Fibroblast of upper back skin (primary cell): ENCODE measurements at regions not wholly inside any gene's neighbourhood (a gene's known extent, or its start where the extent isn't known, plus 50 kb on each side); places are given as distances from the start of the nearest gene placed in this dataset.

Experiments
- DNase-seq: peaks from one replicate; pipeline ENCODE4 v3.0.0-alpha.2; 2013

DNA sequence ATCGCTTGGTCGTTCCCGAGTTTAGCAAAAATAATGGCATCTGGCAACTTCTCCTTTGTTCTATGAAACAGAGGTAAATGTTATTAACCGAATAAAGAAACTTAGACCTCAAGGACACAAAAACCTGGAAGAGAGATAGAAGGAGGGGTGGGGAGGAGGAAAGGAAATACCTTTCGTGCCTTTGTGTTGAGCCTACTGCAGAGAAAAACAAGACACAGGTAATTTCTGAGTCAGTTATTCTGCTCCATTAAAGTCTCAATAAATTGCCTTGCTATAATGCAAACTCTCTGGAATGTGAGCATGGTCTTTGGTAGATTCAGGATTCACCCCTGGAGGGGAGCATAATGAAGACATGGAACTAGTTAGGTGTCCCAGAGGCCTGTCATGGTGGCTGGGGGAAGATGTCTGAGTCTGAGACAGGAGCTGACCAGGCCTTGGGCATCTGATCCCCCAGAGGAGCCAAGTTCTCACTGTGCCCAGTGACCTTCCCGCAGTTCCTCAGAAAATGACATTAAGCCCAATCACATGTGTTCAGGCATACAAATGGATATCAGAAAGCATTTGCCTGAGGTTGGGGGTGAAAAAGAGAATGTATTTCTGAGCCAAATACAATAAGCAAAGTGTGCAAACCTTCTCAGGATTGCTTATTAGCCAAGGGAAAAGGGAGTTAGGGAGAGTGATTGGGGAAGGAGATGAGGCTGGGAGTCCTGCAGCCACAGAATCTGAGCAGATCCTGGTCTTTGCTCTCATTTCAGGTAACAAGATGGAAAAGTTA, 72.6 kb upstream of the CADM1 start:
- no peak for DNase-seq

DNA sequence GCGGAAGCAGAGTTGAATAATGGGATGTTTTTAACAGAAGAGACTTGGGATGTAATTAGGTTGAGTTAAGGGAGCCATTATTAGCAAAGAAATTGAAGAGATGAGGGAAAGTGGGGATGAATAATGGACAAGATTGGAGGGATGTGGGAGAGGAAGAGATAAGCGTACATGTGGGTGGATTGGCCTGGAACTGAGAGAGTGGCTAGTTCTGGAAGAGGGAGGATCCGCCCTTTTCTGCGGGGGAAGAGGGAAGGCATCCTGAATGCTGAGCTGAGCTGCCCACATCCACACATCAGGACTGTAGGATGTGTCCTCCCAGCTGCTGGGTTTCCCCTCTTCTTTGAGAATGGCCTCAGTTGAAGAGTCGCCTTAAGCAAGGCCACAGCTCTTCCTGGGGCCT, 68.3 kb upstream of the CADM1 start:
- DNase-seq = no peak

DNA sequence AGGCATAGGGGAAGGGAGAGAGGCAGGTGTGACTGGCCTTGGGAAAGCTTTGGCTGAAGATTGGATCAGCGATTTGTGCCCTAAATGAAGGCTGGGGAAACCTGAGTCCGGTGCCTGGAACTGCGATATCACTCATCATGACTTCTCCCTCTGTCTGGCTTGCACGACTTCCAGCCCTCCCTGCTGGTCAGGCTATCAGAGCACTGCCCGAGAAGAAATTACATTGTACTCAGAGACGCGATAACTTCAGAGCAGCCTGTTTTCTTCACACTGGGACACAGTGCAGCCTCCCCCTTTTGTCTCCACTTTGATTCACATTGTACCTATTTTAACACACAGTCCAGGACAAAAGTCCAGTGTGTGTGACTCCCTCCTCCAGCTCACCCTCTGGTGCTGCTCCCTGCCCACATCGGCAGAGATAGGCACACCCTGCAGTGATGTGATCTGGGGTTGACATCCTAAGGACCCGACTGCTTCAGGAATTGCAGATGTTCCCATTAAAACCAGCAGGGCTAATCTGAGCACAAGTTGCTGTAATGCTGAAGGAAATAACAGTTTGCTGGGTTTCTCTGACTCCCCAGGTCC, 62.1 kb upstream of the CADM1 start:
- DNase-seq = no peak

DNA sequence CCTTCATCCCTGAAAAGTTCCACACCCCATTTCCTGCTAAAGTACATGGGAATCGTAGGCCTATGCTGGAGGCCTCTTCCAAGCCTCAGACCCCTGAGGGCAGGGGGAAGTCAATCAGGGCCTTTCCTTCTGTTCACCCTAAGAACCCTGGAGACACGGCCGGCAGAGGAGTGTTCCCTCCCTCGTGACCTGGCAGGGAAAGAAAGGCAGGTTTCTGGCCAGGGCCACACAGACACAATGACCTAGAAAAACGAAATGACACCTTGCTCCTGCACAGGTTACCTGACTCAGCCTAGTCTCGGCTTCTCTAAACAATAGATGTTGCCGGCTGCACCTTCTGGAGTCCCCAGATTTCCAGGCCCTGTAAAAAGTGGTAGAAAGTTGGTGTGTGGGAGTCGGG, 60.6 kb upstream of the CADM1 start:
- no peak for DNase-seq

DNA sequence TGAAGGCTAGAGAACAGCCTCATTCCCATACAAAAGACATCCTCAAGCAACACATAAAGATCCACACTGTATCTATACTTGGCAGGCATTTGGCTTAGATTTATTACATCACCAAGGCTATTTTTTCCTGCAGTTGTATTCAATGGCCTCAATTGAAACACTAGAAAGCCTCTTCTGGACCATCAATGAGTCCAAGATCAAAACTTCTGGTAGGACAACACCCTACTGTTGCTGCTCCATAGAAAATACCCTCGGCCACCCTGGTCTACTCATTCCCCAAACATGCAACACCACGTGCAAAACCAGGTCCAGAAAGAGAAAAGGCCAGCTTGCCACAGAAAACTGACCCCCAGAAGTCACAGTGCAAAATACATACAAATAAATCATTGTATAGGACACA, 56.9 kb upstream of the CADM1 start:
- no peak for DNase-seq

DNA sequence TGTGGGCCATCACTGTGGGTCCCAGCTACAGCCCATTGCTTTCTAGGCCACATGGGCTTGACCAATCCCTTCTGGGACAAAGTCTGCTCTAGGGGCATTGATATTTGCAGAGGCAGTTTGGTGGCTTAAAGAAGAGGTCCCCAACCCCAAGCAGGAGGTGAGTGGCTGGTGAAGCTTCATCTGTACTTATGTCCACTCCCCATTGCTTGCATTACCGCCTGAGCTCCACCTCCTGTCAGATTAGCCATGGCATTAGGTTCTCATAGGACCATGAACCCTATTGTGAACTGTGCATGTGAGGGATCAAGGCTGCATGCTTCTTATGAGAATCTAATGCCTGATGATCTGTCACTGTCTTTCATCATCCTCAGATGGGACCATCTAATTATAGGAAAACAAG, 54.4 kb upstream of the CADM1 start:
- DNase-seq = no peak

DNA sequence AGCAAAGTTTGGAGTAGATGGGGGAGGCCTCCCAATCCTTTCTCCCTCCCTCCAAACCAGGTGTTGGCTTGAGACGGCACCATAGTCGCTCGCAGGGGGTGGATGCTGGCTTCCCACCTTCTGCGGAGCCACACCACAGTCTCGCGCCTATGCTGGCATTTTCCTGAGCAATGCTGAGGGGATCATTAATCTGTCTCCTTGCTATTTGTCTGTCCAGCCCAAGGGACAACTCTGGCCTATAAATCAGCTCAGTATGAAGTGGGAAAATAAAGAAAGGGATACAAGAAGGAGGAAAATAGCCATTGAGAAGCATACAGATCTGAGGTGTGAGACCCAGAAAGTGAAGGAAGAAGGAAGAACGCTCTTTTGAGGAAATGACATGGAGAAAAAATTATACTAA, 53.5 kb upstream of the CADM1 start:
- no peak for DNase-seq

DNA sequence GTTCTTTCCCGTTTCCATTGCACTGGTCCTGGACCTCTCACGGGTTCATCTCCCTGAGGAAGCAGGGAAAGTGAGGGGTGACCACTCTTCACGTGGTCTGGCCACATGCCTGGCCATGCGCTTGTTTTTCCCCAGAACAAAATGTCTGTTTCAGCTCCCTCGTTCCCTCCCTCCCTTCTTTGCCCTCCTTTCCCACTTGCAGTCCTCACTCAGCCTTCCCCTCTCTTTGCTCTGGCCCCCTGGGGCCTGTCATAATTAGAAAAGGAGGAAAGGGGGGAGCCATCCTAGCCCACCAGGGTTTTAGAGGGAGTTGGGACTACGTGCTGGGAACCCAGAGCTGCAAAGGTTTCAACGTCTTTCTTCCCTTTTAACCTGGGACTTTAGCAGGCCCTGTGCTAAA, 52.8 kb upstream of the CADM1 start:
- no peak for DNase-seq

DNA sequence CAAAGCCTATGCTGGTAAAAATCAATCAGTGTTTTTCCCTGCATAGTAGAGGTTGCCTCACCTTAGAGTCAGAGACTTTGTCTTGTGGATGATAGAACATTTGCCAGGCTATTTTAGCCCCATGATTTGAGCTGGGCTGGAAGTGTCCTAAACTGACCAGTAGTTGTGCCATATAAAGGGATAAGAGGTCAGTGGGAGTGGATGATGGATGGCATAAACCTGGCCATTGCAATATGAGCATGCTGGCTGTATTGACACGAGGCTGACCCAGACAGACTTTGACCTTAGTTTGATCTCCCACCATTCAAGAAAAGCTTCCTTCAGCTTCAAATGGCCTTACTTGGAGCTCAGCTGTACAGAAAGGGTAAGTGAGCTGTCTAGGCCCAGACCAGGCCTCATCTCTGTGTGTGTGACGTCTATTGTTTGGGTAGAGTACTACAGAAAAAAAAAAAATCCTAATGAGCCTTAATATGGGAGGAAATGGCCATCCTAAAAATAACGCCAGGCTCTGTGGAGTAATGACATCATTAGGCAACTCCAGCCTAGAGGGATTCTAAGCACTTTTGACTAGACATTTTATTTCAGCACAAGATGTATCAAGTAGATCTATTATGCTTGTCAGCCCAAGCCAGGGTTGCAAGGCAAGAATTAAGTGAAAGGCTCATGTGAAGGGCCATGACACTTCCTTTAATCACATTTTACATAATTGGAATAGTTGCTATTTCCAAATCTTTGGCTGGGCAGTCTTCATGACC, 51.3 kb upstream of the CADM1 start:
- no peak for DNase-seq
